ENCODE measurements at regions not wholly inside any gene's neighbourhood (a gene's known extent, or its start where the extent isn't known, plus 50 kb on each side); places are given as distances from the start of the nearest gene placed in this dataset.

DNA sequence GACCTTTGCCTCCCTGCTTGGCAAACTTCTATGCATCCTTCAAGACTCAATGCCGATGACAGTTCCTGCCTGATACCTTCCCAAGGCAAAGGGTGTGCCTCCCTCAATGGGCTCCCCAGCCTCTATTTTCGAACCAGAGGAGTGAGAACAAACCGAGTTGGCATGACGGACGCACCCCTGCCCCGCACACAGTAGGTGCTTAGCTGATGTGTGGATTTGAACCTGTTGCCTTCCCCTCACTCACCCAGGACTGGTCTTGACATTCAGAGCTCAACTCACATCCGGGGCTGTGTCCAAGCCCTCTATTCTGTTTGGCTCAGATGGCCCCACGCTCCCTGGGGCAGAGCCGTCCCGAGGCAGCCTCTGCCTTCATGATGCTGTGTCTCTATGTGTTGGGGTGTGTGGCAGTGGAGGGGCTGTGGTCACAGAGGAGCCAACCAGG lies 52.2 kb upstream of the SLC6A11 start:
- no peak for DNase-seq (ENCODE audit: low read depth)

DNA sequence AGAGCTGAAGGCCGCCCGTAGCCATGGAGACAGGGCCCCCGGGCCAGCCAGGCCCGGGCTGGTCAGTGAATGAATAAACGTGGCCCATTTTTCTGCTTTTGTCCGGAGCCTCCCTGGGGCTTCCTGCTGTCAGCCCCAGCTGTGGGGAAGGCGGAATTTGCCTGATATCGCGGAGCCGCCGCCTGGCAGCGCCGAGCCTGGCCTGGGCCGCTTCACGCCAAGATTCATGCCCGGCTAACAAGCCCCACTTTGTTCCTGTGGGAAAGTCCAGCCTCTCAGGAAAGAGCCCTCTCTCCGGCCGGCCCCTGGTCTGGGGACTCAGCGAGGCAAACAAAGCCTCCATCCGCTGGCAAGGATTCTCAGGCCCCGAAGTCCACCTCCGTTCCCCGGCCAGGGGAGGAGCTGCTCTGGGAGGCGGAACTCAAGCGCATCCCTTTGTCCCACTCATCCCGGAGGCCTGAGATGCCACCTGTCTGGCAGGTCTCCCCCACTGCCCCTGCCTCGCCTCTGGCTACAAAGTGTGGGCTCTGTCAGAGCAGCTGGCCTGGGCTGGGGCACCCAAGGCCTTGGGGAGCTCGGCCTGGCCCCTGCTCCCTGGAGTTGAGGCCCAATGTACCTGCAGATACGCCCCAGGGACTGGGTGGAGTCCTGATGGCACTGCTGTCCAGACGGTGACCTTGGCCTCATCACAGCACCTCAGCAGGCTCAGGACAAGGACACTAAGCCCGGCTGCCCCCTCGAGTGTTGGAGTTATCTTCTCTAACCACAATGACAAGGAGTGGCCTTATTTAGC lies 51.6 kb upstream of the SLC6A11 start:
- DNase-seq (ENCODE audit: low read depth): no peak

DNA sequence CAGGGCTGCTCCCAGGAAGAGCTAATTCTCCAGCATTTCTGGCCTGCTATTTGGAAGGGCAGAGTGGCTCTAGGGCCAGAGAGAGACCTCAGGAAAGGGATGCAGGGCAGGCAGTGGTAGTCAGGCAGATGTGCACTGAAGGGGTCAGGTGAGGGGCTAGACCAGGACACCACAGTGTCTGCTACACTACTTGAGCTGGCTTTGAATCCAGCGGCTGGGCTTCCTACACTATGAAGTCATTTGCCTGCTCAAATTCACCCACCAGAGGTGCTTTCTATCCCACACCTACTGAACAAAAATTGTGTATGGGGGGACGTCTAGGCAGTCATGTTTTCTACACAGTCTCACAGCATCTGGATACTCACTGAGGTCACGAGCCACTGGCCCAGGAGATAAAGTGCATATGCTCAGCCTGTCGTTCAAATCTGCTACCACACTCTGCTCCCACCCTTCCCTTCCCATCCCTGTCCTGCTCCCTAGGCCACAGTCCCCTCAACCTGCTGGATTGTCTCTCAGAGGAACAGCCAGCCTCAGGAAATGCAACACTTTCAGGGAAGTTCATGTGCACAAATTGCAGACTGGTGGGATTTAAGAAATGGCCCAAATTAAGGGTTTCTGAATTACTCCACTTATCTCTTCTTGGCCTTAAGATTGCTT lies 49.9 kb upstream of the SLC6A11 start:
- DNase-seq (ENCODE audit: low read depth): no peak

Measured in fibroblast of gingiva (primary cell).